ENCODE measurements at regions not wholly inside any gene's neighbourhood (a gene's known extent, or its start where the extent isn't known, plus 50 kb on each side); places are given as distances from the start of the nearest gene placed in this dataset.

GRCh38 chr7:51982653-51983052, 666.0 kb upstream of the COBL start:
- no peak for DNase-seq
- no peak overlapping the region for H3K4me3 ChIP-seq (replicated peaks in 1 of 3)
- WGBS, 2 donors: 67 to 69% methylated on average over 5 of the region's 5 CpGs
- H3K27me3 ChIP-seq: no peaks in the 10 kb centered on the region
- TF ChIP-seq CTCF (IDR thresholded peaks at IDR 0.05) (no peak), POLR2A (IDR thresholded peaks at IDR 0.05) (no peak)
- intact Hi-C loops (cut with DNase I): no loop called here
- no peak overlapping the region for H3K27ac ChIP-seq
- no peaks in the 10 kb centered on the region for H3K36me3 ChIP-seq
- no peaks in the 10 kb centered on the region for H3K9me3 ChIP-seq
- no peaks in the 10 kb centered on the region for H3K4me1 ChIP-seq

- Histone ChIP-seq H3K4me1 (no peaks in the 10 kb centered on the region), H3K27me3 (no peaks in the 10 kb centered on the region), H3K27ac (no peak overlapping the region), H3K4me3 (replicated peaks in 1 of 3) (no peak overlapping the region), H3K9me3 (no peaks in the 10 kb centered on the region), H3K36me3 (no peaks in the 10 kb centered on the region)
- intact Hi-C loops (cut with DNase I): no loop called here
- no peak for DNase-seq
- 78 to 83% methylated on average over 2 of the region's 2 CpGs for WGBS, 2 donors
- TF ChIP-seq CTCF (IDR thresholded peaks at IDR 0.05) (no peak), POLR2A (IDR thresholded peaks at IDR 0.05) (no peak)
Observed at GRCh38 chr7:51980812-51981211, 664.2 kb upstream of the COBL start.

GRCh38 chr7:51980313-51980712, 663.7 kb upstream of the COBL start:
- H3K36me3 ChIP-seq: no peaks in the 10 kb centered on the region
- intact Hi-C loops (cut with DNase I): no loop called here
- no peaks in the 10 kb centered on the region for H3K27me3 ChIP-seq
- no peaks in the 10 kb centered on the region for H3K4me1 ChIP-seq
- DNase-seq: no peak
- H3K27ac ChIP-seq: no peak overlapping the region
- no peak for TF ChIP-seq POLR2A (IDR thresholded peaks at IDR 0.05)
- TF ChIP-seq CTCF (IDR thresholded peaks at IDR 0.05): no peak
- no peak overlapping the region for H3K4me3 ChIP-seq (replicated peaks in 1 of 3)
- H3K9me3 ChIP-seq: no peaks in the 10 kb centered on the region
- WGBS, 2 donors: 70 to 83% methylated on average over 2 of the region's 2 CpGs

GRCh38 chr7:51977913-51978312, 661.3 kb upstream of the COBL start:
- Histone ChIP-seq H3K27me3 (no peaks in the 10 kb centered on the region), H3K27ac (no peak overlapping the region), H3K9me3 (no peaks in the 10 kb centered on the region), H3K4me3 (replicated peaks in 1 of 3) (no peak overlapping the region), H3K36me3 (no peaks in the 10 kb centered on the region), H3K4me1 (no peaks in the 10 kb centered on the region)
- intact Hi-C loops (cut with DNase I): no loop called here
- DNase-seq: no peak
- TF ChIP-seq POLR2A (IDR thresholded peaks at IDR 0.05) (no peak), CTCF (IDR thresholded peaks at IDR 0.05) (no peak)

GRCh38 chr7:51973939-51974338, 657.3 kb upstream of the COBL start:
- Histone ChIP-seq H3K4me1 (peaks cover 5 to 18% of the 10 kb centered on the region in 2 donors), H3K9me3 (no peaks in the 10 kb centered on the region), H3K27me3 (no peaks in the 10 kb centered on the region), H3K36me3 (no peaks in the 10 kb centered on the region), H3K4me3 (replicated peaks in 1 of 3) (no peak overlapping the region), H3K27ac (no peak overlapping the region)
- WGBS, 2 donors: 67 to 80% methylated on average over 3 of the region's 3 CpGs
- intact Hi-C loops (cut with DNase I): no loop called here
- no peak for TF ChIP-seq POLR2A (IDR thresholded peaks at IDR 0.05)
- TF ChIP-seq CTCF (IDR thresholded peaks at IDR 0.05): no peak
- no peak for DNase-seq

Measured in thyroid gland (tissue), 4 donors.